IMR-90 (cell line): ENCODE measurements at regions not wholly inside any gene's neighbourhood (a gene's known extent, or its start where the extent isn't known, plus 50 kb on each side); places are given as distances from the start of the nearest gene placed in this dataset.

Source experiments
- ATAC-seq: fragments of 200-7000 bp; cut with Tn5 transposase; 2 replicates; pipeline ENCODE4 v1.9.1; 2020; ENCODE audit warnings: low read depth, mild to moderate bottlenecking, moderate library complexity
- BruUV-seq: library from RNA; stranded (reverse); fragments of 400-500 nt; replicated peaks from 2 replicates; lab custom pipeline; 2021; lab: Mats Ljungman, UMichigan
- CTCF ChIA-PET: fragments of 300-600 bp; formaldehyde crosslinking; extraction: SDS; loops from one replicate; lab custom pipeline; 2021; ENCODE audit warnings: antibody characterized with exemption; lab: Yijun Ruan, JAX
- POLR2A ChIA-PET: fragments of 300-600 bp; sonication (Branson Sonifier 250); formaldehyde crosslinking; loops from one replicate; lab custom pipeline; 2022; ENCODE audit warnings: antibody characterized with exemption; ENCODE audit not compliant: unreplicated experiment; lab: Charles Lee
- DNase-seq: peaks from one replicate; pipeline ENCODE4 v3.0.0; 2013
- H2AFZ ChIP-seq: replicated peaks from 2 replicates; pipeline ENCODE3; 2013; ENCODE audit warnings: low read length, mild to moderate bottlenecking; ENCODE audit not compliant: poor library complexity
- H2AK5ac ChIP-seq: 2 replicates; pipeline ENCODE4 v1.6.1; 2013; ENCODE audit warnings: low read depth, low read length, inconsistent platforms
- H2AK9ac ChIP-seq: replicated peaks from 2 replicates; pipeline ENCODE3; 2013; ENCODE audit warnings: mild to moderate bottlenecking, low read depth, low read length, moderate library complexity; ENCODE audit not compliant: poor library complexity
- H2BK120ac ChIP-seq: 2 replicates; pipeline ENCODE4 v1.6.1; 2013; ENCODE audit warnings: low read depth, low read length, inconsistent platforms
- H2BK15ac ChIP-seq: 3 replicates; pipeline ENCODE4 v1.6.1; 2013; ENCODE audit warnings: low read depth, low read length, inconsistent platforms
- H2BK20ac ChIP-seq: 2 replicates; pipeline ENCODE4 v1.6.1; 2013; ENCODE audit warnings: low read depth, mild to moderate bottlenecking, inconsistent platforms, low read length, moderate library complexity
- H2BK5ac ChIP-seq: 2 replicates; pipeline ENCODE4 v1.6.1; 2013; ENCODE audit warnings: mild to moderate bottlenecking, low read depth, low read length, inconsistent platforms; ENCODE audit not compliant: poor library complexity, severe bottlenecking
- H3K14ac ChIP-seq: replicated peaks from 2 replicates; pipeline ENCODE4 v1.6.1; 2013; ENCODE audit warnings: low read depth, low read length, inconsistent platforms
- H3K18ac ChIP-seq: 2 replicates; pipeline ENCODE4 v1.6.1; 2013; ENCODE audit warnings: low read depth, low read length, control low read depth
- H3K23ac ChIP-seq: 2 replicates; pipeline ENCODE4 v1.6.1; 2013; ENCODE audit warnings: low read depth, low read length, inconsistent platforms
- H3K27ac ChIP-seq: 2 replicates; pipeline ENCODE4 v1.5.1; 2013; ENCODE audit warnings: mild to moderate bottlenecking, control low read depth, low read length; ENCODE audit not compliant: insufficient read depth
- H3K27me3 ChIP-seq: 2 replicates; pipeline ENCODE4 v1.6.1; 2013; ENCODE audit warnings: low read length; ENCODE audit not compliant: control insufficient read depth, insufficient read depth
- H3K36me3 ChIP-seq: 2 replicates; pipeline ENCODE4 v1.6.1; 2013; ENCODE audit warnings: low read length, mixed read lengths; ENCODE audit not compliant: control insufficient read depth, insufficient read depth
- H3K4ac ChIP-seq: 2 replicates; pipeline ENCODE4 v1.6.1; 2013; ENCODE audit warnings: low read depth, low read length, inconsistent platforms
- H3K4me1 ChIP-seq: 2 replicates; pipeline ENCODE4 v1.6.1; 2013; ENCODE audit warnings: low read length, mixed read lengths; ENCODE audit not compliant: control insufficient read depth, insufficient read depth
- H3K4me2 ChIP-seq: 2 replicates; pipeline ENCODE4 v1.6.1; 2013; ENCODE audit warnings: low read depth, mild to moderate bottlenecking, control low read depth, low read length, moderate library complexity
- H3K4me3 ChIP-seq: 2 replicates; pipeline ENCODE4 v1.5.1; 2013; ENCODE audit warnings: low read depth, mild to moderate bottlenecking, control low read depth, low read length, moderate library complexity; ENCODE audit not compliant: insufficient read depth
- H3K56ac ChIP-seq: 2 replicates; pipeline ENCODE4 v1.6.1; 2013; ENCODE audit warnings: low read length, inconsistent platforms; ENCODE audit not compliant: insufficient read depth; ENCODE audit errors: extremely low read depth
- H3K79me1 ChIP-seq, 2 experiments: 2 replicates each; pipeline ENCODE4 v1.6.1; 2013; ENCODE audit warnings: low read length in 2 of 2, inconsistent platforms in 1 of 2, low read depth in 1 of 2
- H3K9ac ChIP-seq: 2 replicates; pipeline ENCODE4 v1.6.1; 2013; ENCODE audit warnings: low read depth, low read length, control low read depth
- H3K9me1 ChIP-seq: 2 replicates; pipeline ENCODE4 v1.6.1; 2013; ENCODE audit warnings: low read length, inconsistent platforms; ENCODE audit not compliant: insufficient read depth
- H3K9me3 ChIP-seq: 2 replicates; pipeline ENCODE4 v1.6.1; 2013; ENCODE audit warnings: low read length; ENCODE audit not compliant: control insufficient read depth, insufficient read depth
- H4K20me1 ChIP-seq: 2 replicates; pipeline ENCODE4 v1.6.1; 2013; ENCODE audit warnings: low read length, inconsistent platforms; ENCODE audit not compliant: insufficient read depth
- H4K5ac ChIP-seq: 2 replicates; pipeline ENCODE4 v1.6.1; 2013; ENCODE audit warnings: mild to moderate bottlenecking, low read depth, low read length, control low read depth
- H4K8ac ChIP-seq, 2 experiments: 2 replicates each; pipeline ENCODE4 v1.6.1; 2013; ENCODE audit warnings: low read depth in 2 of 2, low read length in 2 of 2, control low read depth in 1 of 2, inconsistent platforms in 1 of 2
- H4K91ac ChIP-seq: 2 replicates; pipeline ENCODE4 v1.6.1; 2013; ENCODE audit warnings: low read depth, low read length, inconsistent platforms; ENCODE audit not compliant: insufficient read depth
- BHLHE40 ChIP-seq: fragments of 150-350 bp; IDR thresholded peaks from 2 replicates; pipeline ENCODE4 v1.6.1; 2016; ENCODE audit warnings: mild to moderate bottlenecking, low read depth, low read length
- MXI1 ChIP-seq: IDR thresholded peaks from 2 replicates; pipeline ENCODE4 v1.6.1; 2012; ENCODE audit warnings: low read depth, mild to moderate bottlenecking, low read length, moderate library complexity, borderline replicate concordance
- WGBS, 2 experiments: methylation state at CpG; one replicate each; pipeline versions ENCODE4 v1.1.5 to v1.1.7; 2013; ENCODE audit warnings: missing lambda C conversion rate in 2 of 2; ENCODE audit not compliant: insufficient read length in 1 of 2; ENCODE audit errors: extremely low coverage in 2 of 2; 5-methylcytosine and 5-hydroxymethylcytosine counted together
- dilution Hi-C: fragments of 300-500 bp; cut with HindIII; formaldehyde crosslinking; loops from one replicate; pipeline ENCODE4 v1.14.3; 2018; ENCODE audit warnings: low sequenced_read_pairs; ENCODE audit not compliant: unreplicated experiment
- in situ Hi-C: fragments of 300-500 bp; cut with MboI; formaldehyde crosslinking; loops from 3 replicates; pipeline ENCODE4 v1.14.3; 2019; ENCODE audit warnings: low sequenced_read_pairs, inconsistent platforms, mixed read lengths
- intact Hi-C: fragments of 100-400 bp; cut with micrococcal nuclease; formaldehyde crosslinking; loops from 2 replicates; pipeline ENCODE4 v1.10.0; 2022

- no peak overlapping the region for H3K4me3 ChIP-seq
- no peak overlapping the region for H2BK120ac ChIP-seq
- no peak overlapping the region for H3K23ac ChIP-seq
- H2BK15ac ChIP-seq, result no peak overlapping the region
- no CpG with 5 or more reads among the region's 8 CpGs for WGBS, 2 experiments
- no peaks in the 10 kb centered on the region for H3K4me1 ChIP-seq
- ChIA-PET CTCF (no interaction called here), POLR2A (no interaction called here)
- dilution Hi-C loops (no loop called here), in situ Hi-C loops (no loop called here), intact Hi-C loops (no loop called here)
- H3K56ac ChIP-seq, result no peak overlapping the region
- H3K14ac ChIP-seq, result no peak overlapping the region
- H3K9me3 ChIP-seq, result peaks cover under 1% of the 10 kb centered on the region; the same call in 1 of the 2 replicates
- H3K4ac ChIP-seq, result no peak overlapping the region
- BruUV-seq, result no TSS peak
- no peak overlapping the region for H2AK9ac ChIP-seq
- no peaks in the 10 kb centered on the region for H3K79me1 ChIP-seq
- H4K8ac ChIP-seq, result no peak overlapping the region
- no peak for DNase-seq
- H3K36me3 ChIP-seq, result no peaks in the 10 kb centered on the region
- H4K5ac ChIP-seq, result no peak overlapping the region
- no peak for ATAC-seq
- H3K18ac ChIP-seq, result no peak overlapping the region
- no peak overlapping the region for H3K4me2 ChIP-seq
- no peak overlapping the region for H2AFZ ChIP-seq
- TF ChIP-seq BHLHE40 (no peak), MXI1 (no peak)
- H4K20me1 ChIP-seq, result no peaks in the 10 kb centered on the region
- no peaks in the 10 kb centered on the region for H3K9me1 ChIP-seq
- H2BK5ac ChIP-seq, result no peak overlapping the region
- H3K27me3 ChIP-seq, result no peaks in the 10 kb centered on the region
- no peak overlapping the region for H2AK5ac ChIP-seq
- no peak overlapping the region for H4K91ac ChIP-seq
- H3K9ac ChIP-seq, result no peak overlapping the region
- H3K27ac ChIP-seq, result no peak overlapping the region
- no peak overlapping the region for H2BK20ac ChIP-seq
These were observed 110.6 kb upstream of the PNPLA4 start for GRCh38 chrX:8037593-8038348.
